ENCODE measurements at regions not wholly inside any gene's neighbourhood (a gene's known extent, or its start where the extent isn't known, plus 50 kb on each side); places are given as distances from the start of the nearest gene placed in this dataset.

GRCh38 chrX:144916785-144917184 is 330.5 kb upstream of the SPANXN1 start:
- TF ChIP-seq CTCF (IDR thresholded peaks at IDR 0.05) (no peak), POLR2A (IDR thresholded peaks at IDR 0.05) (no peak)
